ENCODE measurements at regions not wholly inside any gene's neighbourhood (a gene's known extent, or its start where the extent isn't known, plus 50 kb on each side); places are given as distances from the start of the nearest gene placed in this dataset.

GRCh38 chrX:25175171-25175570 is 159.4 kb upstream of the ARX start:
- Histone ChIP-seq H3K4me1 (0 out of 20 replicates have a peak, but pooled peaks cover 0 to 4% (median 0%) of the 10 kb centered on the region in 10 experiments), H3K9me3 (replicated peaks in 1 of 11) (peaks cover 0 to 3% (median 0%) of the 10 kb centered on the region in 11 experiments; a peak in 2 of 22 replicates), H3K27ac (no peak overlapping the region), H3K4me2 (no peak overlapping the region), H3K9ac (no peak overlapping the region), H3K4me3 (no peak overlapping the region), H4K20me1 (peaks cover 0 to 3% (median 0%) of the 10 kb centered on the region in 11 experiments; a peak in 2 of 22 replicates), H3K36me3 (no peaks in the 10 kb centered on the region), H3K27me3 (peaks cover 99 to 100% (median 100%) of the 10 kb centered on the region in 11 experiments)
- TF ChIP-seq Cebpa-rat (IDR thresholded peaks at IDR 0.05): no peak

- TF ChIP-seq Cebpa-rat (IDR thresholded peaks at IDR 0.05): no peak
- Histone ChIP-seq H3K9ac (no peak overlapping the region), H3K36me3 (no peaks in the 10 kb centered on the region), H3K4me2 (no peak overlapping the region), H3K4me1 (peaks cover 0 to 7% (median 0%) of the 10 kb centered on the region in 10 experiments; a peak in 2 of 20 replicates), H3K27me3 (peaks cover 99 to 100% (median 100%) of the 10 kb centered on the region in 11 experiments), H3K4me3 (no peak overlapping the region), H3K27ac (no peak overlapping the region), H4K20me1 (peaks cover 0 to 5% (median 0%) of the 10 kb centered on the region in 11 experiments; a peak in 2 of 22 replicates), H3K9me3 (replicated peaks in 1 of 11) (no peaks in the 10 kb centered on the region; a peak in 1 of 22 replicates)
Measured at GRCh38 chrX:25166546-25166945, 150.8 kb upstream of the ARX start.

- Histone ChIP-seq H3K4me2 (no peak overlapping the region), H3K9me3 (replicated peaks in 1 of 11) (no peaks in the 10 kb centered on the region; a peak in 1 of 22 replicates), H3K27me3 (peaks cover 99 to 100% (median 100%) of the 10 kb centered on the region in 11 experiments), H3K4me1 (peaks cover 0 to 7% (median 0%) of the 10 kb centered on the region in 10 experiments; a peak in 2 of 20 replicates), H3K36me3 (no peaks in the 10 kb centered on the region), H3K4me3 (no peak overlapping the region), H3K27ac (no peak overlapping the region), H4K20me1 (peaks cover 0 to 5% (median 0%) of the 10 kb centered on the region in 11 experiments; a peak in 2 of 22 replicates), H3K9ac (no peak overlapping the region)
- TF ChIP-seq Cebpa-rat (IDR thresholded peaks at IDR 0.05): no peak
Measured at GRCh38 chrX:25166145-25166544, 150.4 kb upstream of the ARX start.

GRCh38 chrX:25158635-25159034 is 142.9 kb upstream of the ARX start:
- H3K9me3 ChIP-seq (replicated peaks in 1 of 11): no peaks in the 10 kb centered on the region

GRCh38 chrX:25156832-25157231 is 141.1 kb upstream of the ARX start:
- no peaks in the 10 kb centered on the region for H3K4me1 ChIP-seq
- no peak overlapping the region for H3K4me3 ChIP-seq
- H3K27ac ChIP-seq: no peak overlapping the region
- TF ChIP-seq Cebpa-rat (IDR thresholded peaks at IDR 0.05): no peak
- H4K20me1 ChIP-seq: no peaks in the 10 kb centered on the region; a peak in 2 of 22 replicates
- H3K27me3 ChIP-seq: peaks cover 78 to 99% (median 96%) of the 10 kb centered on the region in 11 experiments
- no peak overlapping the region for H3K9ac ChIP-seq
- H3K36me3 ChIP-seq: no peaks in the 10 kb centered on the region
- H3K4me2 ChIP-seq: no peak overlapping the region
- H3K9me3 ChIP-seq (replicated peaks in 1 of 11): no peaks in the 10 kb centered on the region

More at GRCh38 chrX:25158635-25159034, 142.9 kb upstream of the ARX start:
- no peaks in the 10 kb centered on the region; a peak in 2 of 22 replicates for H4K20me1 ChIP-seq
- H3K36me3 ChIP-seq: no peaks in the 10 kb centered on the region
- no peak overlapping the region for H3K4me3 ChIP-seq
- H3K4me2 ChIP-seq: no peak overlapping the region
- no peak for TF ChIP-seq Cebpa-rat (IDR thresholded peaks at IDR 0.05)
- no peaks in the 10 kb centered on the region for H3K4me1 ChIP-seq
- no peak overlapping the region for H3K27ac ChIP-seq
- H3K9ac ChIP-seq: no peak overlapping the region
- peaks cover 87 to 99% (median 96%) of the 10 kb centered on the region in 11 experiments for H3K27me3 ChIP-seq

- no peak overlapping the region for H3K4me2 ChIP-seq
- TF ChIP-seq Cebpa-rat (IDR thresholded peaks at IDR 0.05): no peak
- no peaks in the 10 kb centered on the region for H3K36me3 ChIP-seq
- no peak overlapping the region for H3K9ac ChIP-seq
- H3K9me3 ChIP-seq (replicated peaks in 1 of 11): no peaks in the 10 kb centered on the region
- H3K27ac ChIP-seq: no peak overlapping the region
- H3K4me3 ChIP-seq: no peak overlapping the region
- H3K4me1 ChIP-seq: no peaks in the 10 kb centered on the region
- H3K27me3 ChIP-seq: peaks cover 77 to 99% (median 94%) of the 10 kb centered on the region in 11 experiments
- H4K20me1 ChIP-seq: no peaks in the 10 kb centered on the region; a peak in 2 of 22 replicates
Measured at GRCh38 chrX:25156323-25156722, 140.6 kb upstream of the ARX start.

- no peak for TF ChIP-seq Cebpa-rat (IDR thresholded peaks at IDR 0.05)
- Histone ChIP-seq H3K27me3 (peaks cover 73 to 100% (median 97%) of the 10 kb centered on the region in 11 experiments), H3K4me2 (no peak overlapping the region)
Measured at GRCh38 chrX:25154168-25154567, 138.4 kb upstream of the ARX start.

GRCh38 chrX:25151749-25152148 is 136.0 kb upstream of the ARX start:
- Histone ChIP-seq H3K27ac (no peak overlapping the region), H3K4me1 (no peaks in the 10 kb centered on the region), H3K4me3 (no peak overlapping the region), H3K9ac (no peak overlapping the region), H3K4me2 (no peak overlapping the region), H4K20me1 (no peaks in the 10 kb centered on the region; a peak in 1 of 22 replicates), H3K27me3 (peaks cover 74 to 100% (median 96%) of the 10 kb centered on the region in 11 experiments), H3K36me3 (no peaks in the 10 kb centered on the region), H3K9me3 (replicated peaks in 1 of 11) (peaks cover 0 to 8% (median 0%) of the 10 kb centered on the region in 11 experiments; a peak in 2 of 22 replicates)
- TF ChIP-seq Cebpa-rat (IDR thresholded peaks at IDR 0.05): no peak

More at GRCh38 chrX:25154168-25154567, 138.4 kb upstream of the ARX start:
- Histone ChIP-seq H3K4me1 (no peaks in the 10 kb centered on the region), H3K36me3 (no peaks in the 10 kb centered on the region), H3K27ac (no peak overlapping the region), H3K9me3 (replicated peaks in 1 of 11) (0 out of 22 replicates have a peak, but pooled peaks cover 0 to 4% (median 0%) of the 10 kb centered on the region in 11 experiments), H3K4me3 (no peak overlapping the region), H4K20me1 (no peaks in the 10 kb centered on the region; a peak in 2 of 22 replicates), H3K9ac (no peak overlapping the region)

- Histone ChIP-seq H3K4me3 (no peak overlapping the region), H3K9me3 (replicated peaks in 1 of 11) (peaks cover 0 to 8% (median 0%) of the 10 kb centered on the region in 11 experiments; a peak in 2 of 22 replicates), H3K9ac (no peak overlapping the region), H3K36me3 (no peaks in the 10 kb centered on the region), H3K27me3 (peaks cover 85 to 100% (median 96%) of the 10 kb centered on the region in 11 experiments), H3K27ac (no peak overlapping the region), H3K4me2 (no peak overlapping the region), H4K20me1 (peaks cover 0 to 4% (median 0%) of the 10 kb centered on the region in 11 experiments; a peak in 1 of 22 replicates), H3K4me1 (no peaks in the 10 kb centered on the region)
- no peak for TF ChIP-seq Cebpa-rat (IDR thresholded peaks at IDR 0.05)
Measured at GRCh38 chrX:25144043-25144940, 128.5 kb upstream of the ARX start.

All from BLaER1 treated with 17β-estradiol and CSF1 and Interleukin-3, amounts not matched to agents 10 nM and 100 nM (cell line).